B cell (primary cell): ENCODE measurements at regions not wholly inside any gene's neighbourhood (a gene's known extent, or its start where the extent isn't known, plus 50 kb on each side); places are given as distances from the start of the nearest gene placed in this dataset.

Source experiments
- ATAC-seq: fragments of 200-7000 bp; cut with Tn5 transposase; one replicate; pipeline ENCODE4 v1.10.0; 2021; ENCODE audit warnings: low read depth, mild to moderate bottlenecking, moderate number of reproducible peaks, moderate library complexity
- CTCF ChIA-PET: fragments of 350-600 bp; sonication (Branson Sonifier 250); formaldehyde crosslinking; loops from one replicate; lab custom pipeline; 2021; ENCODE audit warnings: antibody characterized with exemption, inconsistent platforms; lab: Charles Lee
- POLR2A ChIA-PET: fragments of 350-600 bp; sonication (Branson Sonifier 250); formaldehyde crosslinking; loops from one replicate; lab custom pipeline; 2021; ENCODE audit warnings: antibody characterized with exemption; lab: Charles Lee
- DNase-seq: peaks from one replicate; pipeline ENCODE4 v3.0.0; 2013
- H2AFZ ChIP-seq: 2 replicates; pipeline ENCODE4 v1.6.1; 2012; ENCODE audit warnings: mild to moderate bottlenecking, low read depth, low read length; ENCODE audit not compliant: insufficient read depth, poor library complexity, severe bottlenecking
- H3K27ac ChIP-seq, 2 donors: 1 replicate in 1 of 2; 2 replicates in 1 of 2; pipeline ENCODE4 v1.5.1; 2012 to 2013; ENCODE audit warnings: low read length in 2 of 2, mild to moderate bottlenecking in 2 of 2, moderate library complexity in 1 of 2
- H3K27me3 ChIP-seq, 4 experiments: fragments of 200-600 bp in 1 of 4; sonication (generic) in 1 of 4; replicated peaks in 1 of 4; 1 replicate in 2 of 4; 2 replicates in 2 of 4; pipeline versions ENCODE4 v1.6.1 to v1.7.0; 2013 to 2016; ENCODE audit warnings: low read length in 3 of 4, mild to moderate bottlenecking in 2 of 4, mixed read lengths in 1 of 4, moderate library complexity in 1 of 4; ENCODE audit not compliant: insufficient read depth in 4 of 4, control insufficient read depth in 3 of 4; ENCODE audit errors: control extremely low read depth in 1 of 4
- H3K36me3 ChIP-seq, 2 experiments: replicated peaks in 1 of 2; 1 replicate in 1 of 2; 2 replicates in 1 of 2; pipeline versions ENCODE4 v1.6.1 to v1.7.1; 2013; ENCODE audit warnings: low read length in 1 of 2; ENCODE audit not compliant: insufficient read depth in 2 of 2, control insufficient read depth in 1 of 2; ENCODE audit errors: control extremely low read depth in 1 of 2, extremely low read depth in 1 of 2
- H3K4me1 ChIP-seq, 2 donors: fragments of 200-600 bp in 1 of 2; sonication (generic) in 1 of 2; 1 replicate in 1 of 2; 2 replicates in 1 of 2; pipeline versions ENCODE4 v1.5.1 to v1.6.1; 2013 to 2017; ENCODE audit warnings: low read length in 2 of 2; ENCODE audit not compliant: control insufficient read depth in 2 of 2, insufficient read depth in 2 of 2
- H3K4me2 ChIP-seq: replicated peaks from 2 replicates; pipeline ENCODE3; 2012; ENCODE audit warnings: mild to moderate bottlenecking, low read depth, low read length; ENCODE audit not compliant: poor library complexity, severe bottlenecking
- H3K4me3 ChIP-seq, 5 experiments: fragments of 200-600 bp in 1 of 5; sonication (generic) in 1 of 5; 1 replicate in 3 of 5; 2 replicates in 2 of 5; pipeline versions ENCODE4 v1.5.1 to v1.7.0; 2011 to 2016; ENCODE audit warnings: low read length in 4 of 5, mild to moderate bottlenecking in 4 of 5, low read depth in 2 of 5, control low read depth in 1 of 5, moderate library complexity in 1 of 5; ENCODE audit not compliant: insufficient read depth in 1 of 5; ENCODE audit errors: control extremely low read depth in 1 of 5, extremely low read depth in 1 of 5
- H3K79me2 ChIP-seq: fragments of 200-600 bp; sonication (generic); one replicate; pipeline ENCODE4 v1.6.0; 2016; ENCODE audit warnings: low read length; ENCODE audit not compliant: control insufficient read depth, insufficient read depth
- H3K9ac ChIP-seq: fragments of 200-600 bp; sonication (generic); 2 replicates; pipeline ENCODE4 v1.6.1; 2017; ENCODE audit warnings: mild to moderate bottlenecking, low read length, moderate library complexity
- H3K9me3 ChIP-seq, 3 donors: one replicate each; pipeline versions ENCODE4 v1.6.1 to v1.7.1; 2013; ENCODE audit warnings: low read length in 2 of 3; ENCODE audit not compliant: control insufficient read depth in 2 of 3, insufficient read depth in 1 of 3; ENCODE audit errors: control extremely low read depth in 1 of 3
- H4K20me1 ChIP-seq: 2 replicates; pipeline ENCODE4 v1.6.0; 2012; ENCODE audit warnings: mild to moderate bottlenecking, low read length; ENCODE audit not compliant: insufficient read depth, control insufficient read depth, poor library complexity, severe bottlenecking
- H3K27ac Mint-ChIP-seq: one replicate; pipeline ENCODE4 v1.8.0; 2021; ENCODE audit warnings: mixed read lengths
- H3K27me3 Mint-ChIP-seq: one replicate; pipeline ENCODE4 v1.8.0; 2021; ENCODE audit warnings: mixed read lengths
- H3K4me1 Mint-ChIP-seq: one replicate; pipeline ENCODE4 v1.8.0; 2021; ENCODE audit warnings: mixed read lengths
- H3K4me3 Mint-ChIP-seq: one replicate; pipeline ENCODE4 v1.8.0; 2021; ENCODE audit warnings: mixed read lengths
- H3K9me3 Mint-ChIP-seq: one replicate; pipeline ENCODE4 v1.8.0; 2022; ENCODE audit warnings: mixed read lengths; ENCODE audit not compliant: insufficient read depth
- EZH2 ChIP-seq: IDR thresholded peaks from 2 replicates; pipeline ENCODE4 v1.6.1; 2012; ENCODE audit warnings: borderline replicate concordance, low read depth, mild to moderate bottlenecking, moderate library complexity, low read length; ENCODE audit not compliant: insufficient read depth, poor library complexity, severe bottlenecking
- WGBS: methylation state at CpG from one replicate; pipeline ENCODE4 v1.1.5; 2013; ENCODE audit warnings: missing lambda C conversion rate; ENCODE audit not compliant: insufficient coverage; 5-methylcytosine and 5-hydroxymethylcytosine counted together
- intact Hi-C: fragments of 100-400 bp; cut with micrococcal nuclease; formaldehyde crosslinking; loops from one replicate; pipeline ENCODE4 v1.10.0; 2022
- TF ChIP-seq, protein P1 (sequence below): fragments of 200-600 bp; IDR thresholded peaks from one replicate; pipeline ENCODE4 v1.8.0; 2022; ENCODE audit warnings: antibody characterized with exemption, mild to moderate bottlenecking

DNA sequence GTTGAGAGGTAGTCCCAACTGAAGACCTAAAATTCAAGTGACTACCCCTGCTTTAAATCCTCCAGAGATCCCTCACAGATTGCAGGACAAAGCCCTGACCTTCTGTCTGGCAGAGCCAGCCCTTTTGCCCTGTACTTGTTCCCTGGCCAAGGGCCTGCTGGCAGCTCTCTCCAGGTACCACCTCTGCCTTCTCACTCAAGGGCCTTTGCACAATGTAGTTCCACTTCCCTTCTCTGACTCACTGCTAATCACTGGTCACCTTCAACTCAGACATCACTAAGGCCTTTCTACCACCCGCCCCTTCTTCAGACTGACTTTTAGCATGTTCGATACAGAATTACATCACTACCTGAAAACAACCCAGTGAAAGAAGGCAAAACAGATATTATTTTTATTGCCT is 411.0 kb downstream of the TMEM182 start:
- DNase-seq (no peak), ATAC-seq (no peak)
- Histone ChIP-seq H3K4me1 (no peaks in the 10 kb centered on the region), H3K4me2 (no peak overlapping the region), H4K20me1 (no peaks in the 10 kb centered on the region), H3K36me3 (no peaks in the 10 kb centered on the region), H3K79me2 (no peaks in the 10 kb centered on the region), H3K9me3 (peaks cover 0 to 3% (median 0%) of the 10 kb centered on the region in 3 donors), H2AFZ (no peak overlapping the region), H3K4me3 (no peak overlapping the region), H3K9ac (no peak overlapping the region), H3K27me3 (no peaks in the 10 kb centered on the region), H3K27ac (no peak overlapping the region)
- Mint-ChIP-seq H3K9me3 (no peaks in the 10 kb centered on the region), H3K4me3 (no peak overlapping the region), H3K27ac (no peak overlapping the region), H3K4me1 (no peaks in the 10 kb centered on the region), H3K27me3 (no peaks in the 10 kb centered on the region)
- WGBS, result no CpG with 5 or more reads among the region's 2 CpGs
- intact Hi-C loops, result no loop called here
- ChIA-PET CTCF (no interaction called here), POLR2A (no interaction called here)
- TF ChIP-seq, protein P1, sequence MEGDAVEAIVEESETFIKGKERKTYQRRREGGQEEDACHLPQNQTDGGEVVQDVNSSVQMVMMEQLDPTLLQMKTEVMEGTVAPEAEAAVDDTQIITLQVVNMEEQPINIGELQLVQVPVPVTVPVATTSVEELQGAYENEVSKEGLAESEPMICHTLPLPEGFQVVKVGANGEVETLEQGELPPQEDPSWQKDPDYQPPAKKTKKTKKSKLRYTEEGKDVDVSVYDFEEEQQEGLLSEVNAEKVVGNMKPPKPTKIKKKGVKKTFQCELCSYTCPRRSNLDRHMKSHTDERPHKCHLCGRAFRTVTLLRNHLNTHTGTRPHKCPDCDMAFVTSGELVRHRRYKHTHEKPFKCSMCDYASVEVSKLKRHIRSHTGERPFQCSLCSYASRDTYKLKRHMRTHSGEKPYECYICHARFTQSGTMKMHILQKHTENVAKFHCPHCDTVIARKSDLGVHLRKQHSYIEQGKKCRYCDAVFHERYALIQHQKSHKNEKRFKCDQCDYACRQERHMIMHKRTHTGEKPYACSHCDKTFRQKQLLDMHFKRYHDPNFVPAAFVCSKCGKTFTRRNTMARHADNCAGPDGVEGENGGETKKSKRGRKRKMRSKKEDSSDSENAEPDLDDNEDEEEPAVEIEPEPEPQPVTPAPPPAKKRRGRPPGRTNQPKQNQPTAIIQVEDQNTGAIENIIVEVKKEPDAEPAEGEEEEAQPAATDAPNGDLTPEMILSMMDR, result no peak
- no peak for TF ChIP-seq EZH2

DNA sequence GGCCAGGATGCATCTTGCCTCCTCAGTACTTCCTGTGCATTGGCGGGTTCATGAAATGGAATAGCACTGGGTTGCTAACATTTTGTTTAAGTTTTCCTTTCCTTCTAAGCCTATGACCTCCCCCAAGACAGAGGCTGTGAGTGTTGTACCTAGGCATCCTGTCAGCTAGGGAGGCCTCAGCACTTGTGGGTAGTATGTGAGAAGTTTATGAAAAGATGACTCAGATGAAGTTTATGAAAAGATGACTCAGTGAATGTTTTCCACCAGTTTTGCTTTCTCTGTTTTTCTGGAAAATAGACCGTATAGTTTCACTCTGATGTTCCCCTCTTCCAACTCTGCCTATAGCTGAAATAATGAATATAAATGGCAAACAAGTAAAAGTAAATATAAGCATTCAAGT is 412.9 kb downstream of the TMEM182 start:
- no peaks in the 10 kb centered on the region for H3K27me3 Mint-ChIP-seq
- POLR2A ChIA-PET, result no interaction called here
- Histone ChIP-seq H3K27ac (no peak overlapping the region), H3K4me1 (no peaks in the 10 kb centered on the region), H3K4me3 (no peak overlapping the region), H3K79me2 (no peaks in the 10 kb centered on the region), H2AFZ (no peak overlapping the region), H3K27me3 (no peaks in the 10 kb centered on the region), H4K20me1 (no peaks in the 10 kb centered on the region), H3K9ac (no peak overlapping the region), H3K9me3 (peaks cover 0 to 3% (median 0%) of the 10 kb centered on the region in 3 donors), H3K4me2 (no peak overlapping the region), H3K36me3 (no peaks in the 10 kb centered on the region)
- no peak overlapping the region for H3K4me3 Mint-ChIP-seq
- intact Hi-C loops, result no loop called here
- TF ChIP-seq, protein P1, result no peak
- TF ChIP-seq EZH2, result no peak
- CTCF ChIA-PET, result no interaction called here
- ATAC-seq (no peak), DNase-seq (no peak)
- no peaks in the 10 kb centered on the region for H3K9me3 Mint-ChIP-seq
- no peak overlapping the region for H3K27ac Mint-ChIP-seq
- WGBS, result no CpG with 5 or more reads among the region's 2 CpGs
- no peaks in the 10 kb centered on the region for H3K4me1 Mint-ChIP-seq
